ENCODE measurements at regions not wholly inside any gene's neighbourhood (a gene's known extent, or its start where the extent isn't known, plus 50 kb on each side); places are given as distances from the start of the nearest gene placed in this dataset.

DNA sequence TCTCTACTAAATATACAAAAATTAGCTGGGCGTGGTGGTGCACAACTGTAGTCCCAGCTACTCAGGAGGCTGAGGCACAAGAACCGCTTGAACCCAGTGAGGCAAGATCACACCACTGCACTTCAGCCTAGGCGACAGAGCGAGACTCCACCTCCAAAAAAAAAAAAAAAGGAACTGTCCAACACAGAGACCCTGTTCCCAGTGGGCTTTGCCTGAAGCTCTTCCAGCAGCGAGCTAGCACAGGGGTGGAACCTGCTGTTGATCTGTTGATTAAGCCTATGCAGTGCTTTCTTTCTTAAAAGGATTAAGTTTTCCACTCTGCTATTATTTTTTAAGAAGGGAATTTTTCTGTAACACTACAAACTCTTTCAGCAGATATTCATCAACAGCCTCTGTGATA lies 171.0 kb upstream of the TUT7 start:
- TF ChIP-seq, protein P1, sequence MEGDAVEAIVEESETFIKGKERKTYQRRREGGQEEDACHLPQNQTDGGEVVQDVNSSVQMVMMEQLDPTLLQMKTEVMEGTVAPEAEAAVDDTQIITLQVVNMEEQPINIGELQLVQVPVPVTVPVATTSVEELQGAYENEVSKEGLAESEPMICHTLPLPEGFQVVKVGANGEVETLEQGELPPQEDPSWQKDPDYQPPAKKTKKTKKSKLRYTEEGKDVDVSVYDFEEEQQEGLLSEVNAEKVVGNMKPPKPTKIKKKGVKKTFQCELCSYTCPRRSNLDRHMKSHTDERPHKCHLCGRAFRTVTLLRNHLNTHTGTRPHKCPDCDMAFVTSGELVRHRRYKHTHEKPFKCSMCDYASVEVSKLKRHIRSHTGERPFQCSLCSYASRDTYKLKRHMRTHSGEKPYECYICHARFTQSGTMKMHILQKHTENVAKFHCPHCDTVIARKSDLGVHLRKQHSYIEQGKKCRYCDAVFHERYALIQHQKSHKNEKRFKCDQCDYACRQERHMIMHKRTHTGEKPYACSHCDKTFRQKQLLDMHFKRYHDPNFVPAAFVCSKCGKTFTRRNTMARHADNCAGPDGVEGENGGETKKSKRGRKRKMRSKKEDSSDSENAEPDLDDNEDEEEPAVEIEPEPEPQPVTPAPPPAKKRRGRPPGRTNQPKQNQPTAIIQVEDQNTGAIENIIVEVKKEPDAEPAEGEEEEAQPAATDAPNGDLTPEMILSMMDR (conservative IDR thresholded peaks at IDR 0.05; ENCODE audit: low read length) = no peak
- no peak for TF ChIP-seq EZH2phosphoT487 (IDR thresholded peaks at IDR 0.05; ENCODE audit: borderline replicate concordance)

Data from Loucy (cell line).